Esophagus muscularis mucosa (tissue), 4 donors: ENCODE measurements at regions not wholly inside any gene's neighbourhood (a gene's known extent, or its start where the extent isn't known, plus 50 kb on each side); places are given as distances from the start of the nearest gene placed in this dataset.

ENCODE experiments used
- DNase-seq: peaks from one replicate; pipeline ENCODE4 v3.0.0-alpha.2; 2017; ENCODE audit errors: extremely low spot score
- H3K27ac ChIP-seq, 4 donors: fragments of 200-600 bp; sonication (generic); replicated peaks in 1 of 4; 1 replicate in 3 of 4; 2 replicates in 1 of 4; pipeline ENCODE4 v1.5.1; 2016 to 2019; ENCODE audit warnings: mild to moderate bottlenecking in 1 of 4
- H3K27me3 ChIP-seq, 4 donors: fragments of 200-600 bp; sonication (generic); one replicate each; pipeline versions ENCODE4 v1.5.1 to v1.6.0; 2016 to 2019
- H3K36me3 ChIP-seq, 4 donors: fragments of 200-600 bp; sonication (generic); one replicate each; pipeline ENCODE4 v1.5.1; 2016 to 2019
- H3K4me1 ChIP-seq, 4 donors: fragments of 200-600 bp; sonication (generic); one replicate each; pipeline ENCODE4 v1.5.1; 2016 to 2019
- H3K4me3 ChIP-seq, 4 donors: fragments of 200-600 bp; sonication (generic); 1 replicate in 2 of 4; 2 replicates in 2 of 4; pipeline ENCODE4 v1.5.1; 2016 to 2019; ENCODE audit warnings: mild to moderate bottlenecking in 4 of 4, moderate library complexity in 1 of 4
- H3K9me3 ChIP-seq, 4 donors: fragments of 200-600 bp; sonication (generic); 1 replicate in 3 of 4; 2 replicates in 1 of 4; pipeline ENCODE4 v1.5.1; 2016 to 2019
- CTCF ChIP-seq, 3 experiments: fragments of 200-600 bp in 2 of 3; fragments of 450-650 bp in 1 of 3; sonication (generic) in 2 of 3; IDR thresholded peaks; one replicate each; pipeline ENCODE4 v1.5.1; 2017 to 2019; ENCODE audit warnings: antibody characterized with exemption in 3 of 3, mild to moderate bottlenecking in 2 of 3, moderate library complexity in 1 of 3
- EP300 ChIP-seq: sonication (generic); formaldehyde crosslinking; IDR thresholded peaks from one replicate; pipeline ENCODE4 v1.6.1; 2017; ENCODE audit warnings: antibody characterized with exemption
- POLR2A ChIP-seq: fragments of 450-650 bp; IDR thresholded peaks from one replicate; pipeline ENCODE4 v1.6.1; 2017; ENCODE audit warnings: antibody characterized with exemption, moderate library complexity, mild to moderate bottlenecking, low read depth
- POLR2AphosphoS5 ChIP-seq, 2 donors: sonication (generic); formaldehyde crosslinking; IDR thresholded peaks; one replicate each; pipeline ENCODE4 v1.6.1; 2017; ENCODE audit warnings: antibody characterized with exemption in 2 of 2
- WGBS: methylation state at CpG from one replicate; pipeline ENCODE4 v1.1.5; 2018; 5-methylcytosine and 5-hydroxymethylcytosine counted together
- intact Hi-C: fragments of 100-400 bp; cut with DNase I; formaldehyde crosslinking; loops from one replicate; pipeline ENCODE4 v1.15.1; 2023

DNA sequence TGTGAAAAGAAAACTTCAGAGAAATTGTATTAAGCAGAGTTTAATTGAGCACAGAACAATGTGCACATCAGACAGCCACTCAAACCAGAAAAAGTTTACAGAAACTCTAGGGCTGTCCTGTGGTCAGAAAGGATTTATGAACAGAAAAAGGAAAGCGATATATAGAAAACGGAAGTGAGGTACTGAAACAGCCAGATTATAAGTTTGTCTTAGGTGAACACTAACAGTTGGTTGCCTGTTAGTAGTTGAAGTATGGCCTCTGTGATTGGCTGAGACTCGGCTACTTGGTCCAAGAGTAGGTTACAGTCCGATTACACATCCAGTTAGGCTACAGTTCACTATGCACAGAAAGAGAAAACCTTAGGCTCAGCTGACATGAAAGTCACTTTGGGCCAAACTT lies 1232.5 kb upstream of the RAG2 start:
- TF ChIP-seq CTCF (IDR thresholded peaks at IDR 0.05) (no peak), EP300 (no peak), POLR2A (no peak), POLR2AphosphoS5 (IDR thresholded peaks at IDR 0.05) (no peak)
- DNase-seq: no peak
- Histone ChIP-seq H3K27me3 (no peaks in the 10 kb centered on the region), H3K36me3 (no peaks in the 10 kb centered on the region), H3K4me1 (no peaks in the 10 kb centered on the region), H3K9me3 (no peaks in the 10 kb centered on the region), H3K27ac (no peak overlapping the region), H3K4me3 (no peak overlapping the region)
- 70% methylated on average over 4 of the region's 4 CpGs for WGBS
- intact Hi-C loops: no loop called here

DNA sequence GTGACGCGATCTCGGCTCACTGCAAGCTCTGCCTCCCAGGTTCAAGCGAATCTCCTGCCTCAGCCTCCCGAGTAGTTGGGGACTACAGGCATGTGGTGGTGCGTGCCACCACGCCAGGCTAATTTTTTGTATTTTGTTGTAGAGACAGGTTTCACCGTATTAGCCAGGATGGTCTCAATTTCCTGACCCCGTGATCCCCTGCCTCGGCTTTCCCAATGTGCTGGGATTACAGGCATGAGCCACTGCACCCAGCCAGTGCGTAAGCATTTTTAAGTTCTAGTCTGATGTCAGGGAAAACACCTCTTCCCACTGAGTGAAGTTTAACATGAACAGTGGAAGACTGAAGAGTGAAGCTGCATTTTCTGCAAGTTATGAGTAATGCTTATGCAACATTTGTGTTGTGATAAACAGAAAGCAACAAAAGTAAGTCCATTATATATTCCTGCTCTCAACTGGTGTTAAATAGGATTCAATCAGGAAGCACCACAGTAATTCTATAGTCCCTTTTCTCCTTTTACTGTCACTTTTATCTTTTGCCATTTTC lies 1219.8 kb upstream of the RAG2 start:
- Histone ChIP-seq H3K27ac (no peak overlapping the region), H3K9me3 (peaks cover 0 to 6% (median 0%) of the 10 kb centered on the region in 4 donors), H3K4me3 (no peak overlapping the region), H3K36me3 (no peaks in the 10 kb centered on the region), H3K27me3 (no peaks in the 10 kb centered on the region), H3K4me1 (no peaks in the 10 kb centered on the region)
- no peak for TF ChIP-seq POLR2A
- no peak for TF ChIP-seq EP300
- TF ChIP-seq CTCF (IDR thresholded peaks at IDR 0.05): no peak
- no peak for TF ChIP-seq POLR2AphosphoS5 (IDR thresholded peaks at IDR 0.05)
- no peak for DNase-seq
- WGBS: 93% methylated on average over 11 of the region's 11 CpGs
- intact Hi-C loops: no loop called here

- Histone ChIP-seq H3K4me1 (no peaks in the 10 kb centered on the region), H3K4me3 (no peak overlapping the region), H3K36me3 (no peaks in the 10 kb centered on the region), H3K27ac (no peak overlapping the region), H3K9me3 (no peaks in the 10 kb centered on the region), H3K27me3 (no peaks in the 10 kb centered on the region)
- intact Hi-C loops: no loop called here
- DNase-seq: no peak
- WGBS: 93% methylated on average over 10 of the region's 16 CpGs
- TF ChIP-seq POLR2A: no peak
- no peak for TF ChIP-seq EP300
- no peak for TF ChIP-seq POLR2AphosphoS5 (IDR thresholded peaks at IDR 0.05)
- no peak for TF ChIP-seq CTCF (IDR thresholded peaks at IDR 0.05)
Observed at GRCh38 chr11:37812281-37812880, 1214.3 kb upstream of the RAG2 start.

- intact Hi-C loops: no loop called here
- Histone ChIP-seq H3K9me3 (no peaks in the 10 kb centered on the region), H3K4me1 (no peaks in the 10 kb centered on the region), H3K36me3 (no peaks in the 10 kb centered on the region), H3K4me3 (no peak overlapping the region), H3K27ac (no peak overlapping the region), H3K27me3 (no peaks in the 10 kb centered on the region)
- DNase-seq: no peak
- 98% methylated on average over 2 of the region's 7 CpGs for WGBS
- TF ChIP-seq CTCF (IDR thresholded peaks at IDR 0.05): no peak
Observed at GRCh38 chr11:37811349-37811748, 1213.3 kb upstream of the RAG2 start.

DNA sequence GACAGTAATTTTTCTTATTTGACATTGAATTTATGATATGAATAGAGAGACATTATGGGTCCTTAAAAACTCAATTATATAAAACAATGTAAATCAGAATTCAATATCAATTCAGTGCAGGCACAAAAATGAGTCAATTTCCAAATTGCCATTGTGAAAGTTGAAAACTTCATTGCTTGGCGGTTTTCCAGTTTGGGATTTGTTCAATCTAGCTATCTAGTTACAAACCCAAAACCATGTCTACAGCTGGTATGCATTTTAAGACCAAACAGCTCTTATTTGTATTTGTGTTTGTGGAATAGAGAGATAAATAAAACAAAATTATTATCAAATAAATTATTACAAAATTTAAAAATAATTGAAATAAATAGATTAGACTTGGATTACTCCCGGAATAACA lies 1206.6 kb upstream of the RAG2 start:
- Histone ChIP-seq H3K36me3 (no peaks in the 10 kb centered on the region), H3K27me3 (no peaks in the 10 kb centered on the region), H3K4me1 (no peaks in the 10 kb centered on the region), H3K27ac (no peak overlapping the region), H3K4me3 (no peak overlapping the region), H3K9me3 (no peaks in the 10 kb centered on the region)
- no peak for TF ChIP-seq POLR2AphosphoS5 (IDR thresholded peaks at IDR 0.05)
- TF ChIP-seq CTCF (IDR thresholded peaks at IDR 0.05): no peak
- TF ChIP-seq EP300: no peak
- TF ChIP-seq POLR2A: no peak
- WGBS: 89% methylated on average over 2 of the region's 2 CpGs
- no peak for DNase-seq
- intact Hi-C loops: no loop called here
